Liver (tissue), 2 donors: ENCODE measurements at regions not wholly inside any gene's neighbourhood (a gene's known extent, or its start where the extent isn't known, plus 50 kb on each side); places are given as distances from the start of the nearest gene placed in this dataset.

Source experiments
- MAX ChIP-seq: IDR thresholded peaks from 2 replicates; pipeline ENCODE4 v1.6.1; 2016; ENCODE audit warnings: antibody characterized with exemption
- YY1 ChIP-seq: IDR thresholded peaks from 2 replicates; pipeline ENCODE4 v1.6.1; 2016; ENCODE audit warnings: antibody characterized with exemption, mild to moderate bottlenecking
- TF ChIP-seq, protein P1 (sequence below): fragments of 150-350 bp; IDR thresholded peaks from 2 replicates; pipeline ENCODE4 v1.5.1; 2017; ENCODE audit warnings: improper control_type of control experiment, low read depth, low read length; ENCODE audit not compliant: missing input control
- TF ChIP-seq, protein P2 (sequence below): IDR thresholded peaks from 2 replicates; pipeline ENCODE4 v1.6.1; 2016; ENCODE audit warnings: antibody characterized with exemption, mild to moderate bottlenecking
- donor health status: healthy.

DNA sequence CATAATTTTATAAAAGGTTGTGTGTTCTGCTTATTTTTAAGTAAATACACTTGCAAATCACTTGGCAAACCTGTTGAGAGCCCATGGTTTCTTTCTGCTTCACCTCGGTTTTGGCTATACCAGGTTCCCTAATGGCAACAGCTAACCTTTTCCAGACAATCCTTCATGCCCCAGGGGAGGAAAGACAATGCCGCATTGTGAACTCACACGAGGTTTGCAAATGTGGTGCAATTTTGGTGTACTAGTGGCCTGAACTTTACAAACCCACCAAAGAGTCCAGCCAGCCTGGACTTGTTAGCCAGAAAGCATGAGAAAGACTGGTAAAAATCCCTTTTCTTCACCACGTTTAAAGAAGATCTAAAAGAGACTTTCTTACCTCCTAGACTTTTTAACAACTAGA lies 84.8 kb upstream of the SOX4 start:
- TF ChIP-seq YY1 = no peak
- TF ChIP-seq, protein P1, sequence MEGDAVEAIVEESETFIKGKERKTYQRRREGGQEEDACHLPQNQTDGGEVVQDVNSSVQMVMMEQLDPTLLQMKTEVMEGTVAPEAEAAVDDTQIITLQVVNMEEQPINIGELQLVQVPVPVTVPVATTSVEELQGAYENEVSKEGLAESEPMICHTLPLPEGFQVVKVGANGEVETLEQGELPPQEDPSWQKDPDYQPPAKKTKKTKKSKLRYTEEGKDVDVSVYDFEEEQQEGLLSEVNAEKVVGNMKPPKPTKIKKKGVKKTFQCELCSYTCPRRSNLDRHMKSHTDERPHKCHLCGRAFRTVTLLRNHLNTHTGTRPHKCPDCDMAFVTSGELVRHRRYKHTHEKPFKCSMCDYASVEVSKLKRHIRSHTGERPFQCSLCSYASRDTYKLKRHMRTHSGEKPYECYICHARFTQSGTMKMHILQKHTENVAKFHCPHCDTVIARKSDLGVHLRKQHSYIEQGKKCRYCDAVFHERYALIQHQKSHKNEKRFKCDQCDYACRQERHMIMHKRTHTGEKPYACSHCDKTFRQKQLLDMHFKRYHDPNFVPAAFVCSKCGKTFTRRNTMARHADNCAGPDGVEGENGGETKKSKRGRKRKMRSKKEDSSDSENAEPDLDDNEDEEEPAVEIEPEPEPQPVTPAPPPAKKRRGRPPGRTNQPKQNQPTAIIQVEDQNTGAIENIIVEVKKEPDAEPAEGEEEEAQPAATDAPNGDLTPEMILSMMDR = no peak
- TF ChIP-seq MAX = no peak
- TF ChIP-seq, protein P2, sequence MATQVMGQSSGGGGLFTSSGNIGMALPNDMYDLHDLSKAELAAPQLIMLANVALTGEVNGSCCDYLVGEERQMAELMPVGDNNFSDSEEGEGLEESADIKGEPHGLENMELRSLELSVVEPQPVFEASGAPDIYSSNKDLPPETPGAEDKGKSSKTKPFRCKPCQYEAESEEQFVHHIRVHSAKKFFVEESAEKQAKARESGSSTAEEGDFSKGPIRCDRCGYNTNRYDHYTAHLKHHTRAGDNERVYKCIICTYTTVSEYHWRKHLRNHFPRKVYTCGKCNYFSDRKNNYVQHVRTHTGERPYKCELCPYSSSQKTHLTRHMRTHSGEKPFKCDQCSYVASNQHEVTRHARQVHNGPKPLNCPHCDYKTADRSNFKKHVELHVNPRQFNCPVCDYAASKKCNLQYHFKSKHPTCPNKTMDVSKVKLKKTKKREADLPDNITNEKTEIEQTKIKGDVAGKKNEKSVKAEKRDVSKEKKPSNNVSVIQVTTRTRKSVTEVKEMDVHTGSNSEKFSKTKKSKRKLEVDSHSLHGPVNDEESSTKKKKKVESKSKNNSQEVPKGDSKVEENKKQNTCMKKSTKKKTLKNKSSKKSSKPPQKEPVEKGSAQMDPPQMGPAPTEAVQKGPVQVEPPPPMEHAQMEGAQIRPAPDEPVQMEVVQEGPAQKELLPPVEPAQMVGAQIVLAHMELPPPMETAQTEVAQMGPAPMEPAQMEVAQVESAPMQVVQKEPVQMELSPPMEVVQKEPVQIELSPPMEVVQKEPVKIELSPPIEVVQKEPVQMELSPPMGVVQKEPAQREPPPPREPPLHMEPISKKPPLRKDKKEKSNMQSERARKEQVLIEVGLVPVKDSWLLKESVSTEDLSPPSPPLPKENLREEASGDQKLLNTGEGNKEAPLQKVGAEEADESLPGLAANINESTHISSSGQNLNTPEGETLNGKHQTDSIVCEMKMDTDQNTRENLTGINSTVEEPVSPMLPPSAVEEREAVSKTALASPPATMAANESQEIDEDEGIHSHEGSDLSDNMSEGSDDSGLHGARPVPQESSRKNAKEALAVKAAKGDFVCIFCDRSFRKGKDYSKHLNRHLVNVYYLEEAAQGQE = no peak
